H9 (cell line): ENCODE measurements at regions not wholly inside any gene's neighbourhood (a gene's known extent, or its start where the extent isn't known, plus 50 kb on each side); places are given as distances from the start of the nearest gene placed in this dataset.

Source experiments
- DNase-seq: peaks from one replicate; pipeline ENCODE4 v3.0.0-alpha.2; 2017
- H2AFZ ChIP-seq: one replicate; pipeline ENCODE4 v1.6.1; 2013; ENCODE audit warnings: mild to moderate bottlenecking, low read length, control low read depth, moderate library complexity
- H2AK5ac ChIP-seq: 2 replicates; pipeline ENCODE4 v1.6.1; 2013; ENCODE audit warnings: low read length, control low read depth, mixed read lengths; ENCODE audit not compliant: insufficient read length
- H2BK120ac ChIP-seq: one replicate; pipeline ENCODE4 v1.6.1; 2013; ENCODE audit warnings: low read depth, mild to moderate bottlenecking, low read length, control low read depth, inconsistent platforms; ENCODE audit not compliant: poor library complexity, severe bottlenecking
- H2BK12ac ChIP-seq: 2 replicates; pipeline ENCODE4 v1.6.1; 2013; ENCODE audit warnings: low read length, control low read depth, mixed read lengths, low read depth; ENCODE audit not compliant: insufficient read length
- H2BK15ac ChIP-seq: 2 replicates; pipeline ENCODE4 v1.6.1; 2013; ENCODE audit warnings: low read depth, low read length, control low read depth
- H2BK20ac ChIP-seq: one replicate; pipeline ENCODE4 v1.6.1; 2013; ENCODE audit warnings: low read depth, mild to moderate bottlenecking, low read length, control low read depth, inconsistent platforms; ENCODE audit not compliant: poor library complexity, severe bottlenecking
- H2BK5ac ChIP-seq: 2 replicates; pipeline ENCODE4 v1.6.1; 2013; ENCODE audit warnings: low read length, control low read depth, mixed read lengths; ENCODE audit not compliant: insufficient read length
- H3K14ac ChIP-seq: 2 replicates; pipeline ENCODE4 v1.6.1; 2013; ENCODE audit warnings: low read length, control low read depth; ENCODE audit not compliant: insufficient read depth
- H3K18ac ChIP-seq: 2 replicates; pipeline ENCODE4 v1.6.1; 2013; ENCODE audit warnings: low read depth, mild to moderate bottlenecking, mixed read lengths, low read length, control low read depth; ENCODE audit not compliant: insufficient read length
- H3K23ac ChIP-seq: 2 replicates; pipeline ENCODE4 v1.6.1; 2013; ENCODE audit warnings: low read length, control low read depth, mixed read lengths, low read depth; ENCODE audit not compliant: insufficient read length
- H3K23me2 ChIP-seq: 2 replicates; pipeline ENCODE4 v1.6.1; 2013; ENCODE audit warnings: low read depth, mild to moderate bottlenecking, mixed read lengths, low read length, control low read depth; ENCODE audit not compliant: insufficient read length, poor library complexity, severe bottlenecking
- H3K27ac ChIP-seq: 2 replicates; pipeline ENCODE4 v1.5.1; 2013; ENCODE audit warnings: low read length, control low read depth, mixed read lengths, low read depth; ENCODE audit not compliant: insufficient read length
- H3K27me3 ChIP-seq: 2 replicates; pipeline ENCODE4 v1.6.1; 2013; ENCODE audit warnings: low read length, control low read depth, inconsistent platforms; ENCODE audit not compliant: insufficient read depth
- H3K4ac ChIP-seq: 2 replicates; pipeline ENCODE4 v1.6.1; 2013; ENCODE audit warnings: low read depth, mild to moderate bottlenecking, control low read depth, inconsistent platforms, low read length, moderate library complexity
- H3K4me1 ChIP-seq: 2 replicates; pipeline ENCODE4 v1.6.1; 2013; ENCODE audit warnings: low read length, control low read depth, inconsistent platforms; ENCODE audit not compliant: insufficient read depth
- H3K4me2 ChIP-seq: 2 replicates; pipeline ENCODE4 v1.6.1; 2013; ENCODE audit warnings: low read length, control low read depth, mixed read lengths; ENCODE audit not compliant: insufficient read length, insufficient read depth
- H3K56ac ChIP-seq: 2 replicates; pipeline ENCODE4 v1.6.1; 2013; ENCODE audit warnings: low read depth, mild to moderate bottlenecking, mixed read lengths, low read length, control low read depth; ENCODE audit not compliant: insufficient read length
- H3K79me1 ChIP-seq: 2 replicates; pipeline ENCODE4 v1.6.1; 2013; ENCODE audit warnings: low read depth, mild to moderate bottlenecking, moderate library complexity, low read length, control low read depth, inconsistent platforms; ENCODE audit not compliant: insufficient read depth, poor library complexity, severe bottlenecking
- H3K79me2 ChIP-seq: 2 replicates; pipeline ENCODE4 v1.6.1; 2013; ENCODE audit warnings: low read length, control low read depth, inconsistent platforms; ENCODE audit not compliant: insufficient read depth
- H3K9ac ChIP-seq: 2 replicates; pipeline ENCODE4 v1.6.1; 2013; ENCODE audit warnings: low read length, control low read depth, mixed read lengths; ENCODE audit not compliant: insufficient read length; ENCODE audit errors: extremely low read depth
- H3K9me3 ChIP-seq: one replicate; pipeline ENCODE4 v1.6.1; 2013; ENCODE audit warnings: low read depth, low read length, inconsistent platforms; ENCODE audit not compliant: control insufficient read depth
- H3T11ph ChIP-seq: one replicate; pipeline ENCODE4 v1.6.1; 2013; ENCODE audit warnings: mild to moderate bottlenecking, low read length, control low read depth, inconsistent platforms
- H4K20me1 ChIP-seq: one replicate; pipeline ENCODE4 v1.6.1; 2013; ENCODE audit not compliant: control insufficient read depth, insufficient read length, insufficient read depth
- H4K5ac ChIP-seq: 2 replicates; pipeline ENCODE4 v1.6.1; 2013; ENCODE audit warnings: low read depth, mild to moderate bottlenecking, mixed read lengths, low read length, control low read depth; ENCODE audit not compliant: insufficient read length
- H4K8ac ChIP-seq: replicated peaks from 2 replicates; pipeline ENCODE4 v1.6.1; 2013; ENCODE audit warnings: low read length, control low read depth, mixed read lengths, low read depth; ENCODE audit not compliant: insufficient read length
- H4K91ac ChIP-seq: 2 replicates; pipeline ENCODE4 v1.6.1; 2013; ENCODE audit warnings: low read depth, mild to moderate bottlenecking, moderate library complexity, mixed read lengths, low read length, control low read depth; ENCODE audit not compliant: insufficient read length
- H3K27ac Mint-ChIP-seq, 3 experiments: 2 replicates in 2 of 3; 3 replicates in 1 of 3; pipeline ENCODE4 v1.8.0; 2020 to 2021; ENCODE audit warnings: mixed read lengths in 3 of 3, mild to moderate bottlenecking in 1 of 3, moderate library complexity in 1 of 3
- H3K27me3 Mint-ChIP-seq: 2 replicates; pipeline ENCODE4 v1.8.0; 2021; ENCODE audit warnings: low read depth, mild to moderate bottlenecking, moderate library complexity, mixed read lengths
- H3K36me3 Mint-ChIP-seq, 3 experiments: 2 replicates in 2 of 3; 3 replicates in 1 of 3; pipeline ENCODE4 v1.8.0; 2020 to 2021; ENCODE audit warnings: low read depth in 3 of 3, mixed read lengths in 3 of 3; ENCODE audit not compliant: insufficient read depth in 1 of 3
- H3K4me1 Mint-ChIP-seq, 2 experiments: 2 replicates each; pipeline ENCODE4 v1.8.0; 2020; ENCODE audit warnings: mixed read lengths in 2 of 2
- H3K4me3 Mint-ChIP-seq, 2 experiments: 2 replicates in 1 of 2; 3 replicates in 1 of 2; pipeline ENCODE4 v1.8.0; 2020 to 2021; ENCODE audit warnings: mild to moderate bottlenecking in 2 of 2, mixed read lengths in 2 of 2, moderate library complexity in 1 of 2
- H3K9me3 Mint-ChIP-seq, 2 experiments: 2 replicates in 1 of 2; 3 replicates in 1 of 2; pipeline ENCODE4 v1.8.0; 2020; ENCODE audit warnings: mild to moderate bottlenecking in 2 of 2, mixed read lengths in 2 of 2, moderate library complexity in 1 of 2
- WGBS: extraction: QIAGEN DNeasy Blood & Tissue Kit; methylation state at CpG from one replicate; pipeline ENCODE4 v1.1.7; 2013; ENCODE audit warnings: missing lambda C conversion rate, low lambda C conversion rate, mixed read lengths; ENCODE audit not compliant: insufficient read length; ENCODE audit errors: extremely low coverage; 5-methylcytosine and 5-hydroxymethylcytosine counted together
- TF ChIP-seq, protein P1 (sequence below): fragments of 200-600 bp; sonication (generic); conservative IDR thresholded peaks from 3 replicates; pipeline ENCODE4 v1.8.0; 2021; ENCODE audit warnings: antibody characterized with exemption, mild to moderate bottlenecking

DNA sequence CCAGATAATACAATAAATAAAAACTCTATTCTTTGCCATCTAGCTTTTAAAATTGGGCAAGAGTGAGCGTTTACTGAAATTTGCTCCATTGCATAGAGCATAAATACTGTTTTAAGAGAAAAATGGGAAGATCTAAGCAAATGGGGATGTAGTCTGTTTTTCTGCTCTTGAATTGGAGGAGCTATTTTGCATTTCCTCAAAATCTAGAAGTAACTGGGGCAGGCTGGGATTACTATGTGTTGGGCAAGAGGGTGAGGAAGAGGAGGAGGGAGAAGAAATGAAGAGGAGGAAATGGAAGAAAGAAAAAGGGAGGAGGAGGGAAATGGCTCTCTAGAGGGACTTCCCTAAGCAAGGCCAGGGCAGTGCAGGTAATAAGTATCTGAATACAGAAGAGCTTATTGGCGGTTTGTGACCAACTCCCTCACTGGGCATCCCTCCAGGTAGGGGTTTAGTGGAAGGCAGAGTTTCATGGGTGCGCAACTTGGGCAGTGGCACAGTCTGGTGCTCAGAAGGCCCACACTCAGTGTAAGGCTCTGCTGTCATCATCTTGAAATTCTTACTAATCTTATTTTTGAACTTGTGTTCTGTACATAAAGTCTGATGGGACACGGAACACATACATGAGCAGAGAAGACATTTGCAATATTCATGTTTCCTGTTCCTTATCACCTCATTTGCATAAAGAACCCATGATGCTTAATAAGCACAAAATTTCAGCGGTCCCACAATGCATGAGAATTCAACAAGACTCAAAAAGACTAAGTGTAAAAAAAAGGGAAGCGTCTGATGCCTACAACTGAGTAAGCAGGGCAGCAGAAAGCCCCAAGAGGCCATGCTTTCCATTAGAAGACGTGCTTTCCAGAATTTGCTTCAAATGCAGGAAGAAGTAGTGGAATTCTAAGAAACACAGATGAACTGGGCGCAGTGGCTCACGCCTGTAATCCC is 116.9 kb downstream of the EVX1 start:
- H4K8ac ChIP-seq, result no peak overlapping the region
- no CpG with 5 or more reads among the region's 9 CpGs for WGBS
- H3K79me1 ChIP-seq, result no peaks in the 10 kb centered on the region
- Mint-ChIP-seq H3K27ac (no peak overlapping the region), H3K36me3 (no peaks in the 10 kb centered on the region), H3K4me1 (peaks cover 4% of the 10 kb centered on the region in 2 experiments; a peak in 3 of 4 replicates), H3K4me3 (no peak overlapping the region), H3K9me3 (no peaks in the 10 kb centered on the region), H3K27me3 (peaks cover 3% of the 10 kb centered on the region; the same call in 1 of the 2 replicates)
- no peak overlapping the region for H3K27ac ChIP-seq
- H4K5ac ChIP-seq, result no peak overlapping the region
- no peak for DNase-seq
- no peak overlapping the region for H3K18ac ChIP-seq
- H3K4ac ChIP-seq, result no peak overlapping the region
- no peak overlapping the region for H3K23ac ChIP-seq
- no peak overlapping the region for H3K14ac ChIP-seq
- no peaks in the 10 kb centered on the region for H3K79me2 ChIP-seq
- H2BK20ac ChIP-seq, result no peak overlapping the region
- TF ChIP-seq, protein P1, sequence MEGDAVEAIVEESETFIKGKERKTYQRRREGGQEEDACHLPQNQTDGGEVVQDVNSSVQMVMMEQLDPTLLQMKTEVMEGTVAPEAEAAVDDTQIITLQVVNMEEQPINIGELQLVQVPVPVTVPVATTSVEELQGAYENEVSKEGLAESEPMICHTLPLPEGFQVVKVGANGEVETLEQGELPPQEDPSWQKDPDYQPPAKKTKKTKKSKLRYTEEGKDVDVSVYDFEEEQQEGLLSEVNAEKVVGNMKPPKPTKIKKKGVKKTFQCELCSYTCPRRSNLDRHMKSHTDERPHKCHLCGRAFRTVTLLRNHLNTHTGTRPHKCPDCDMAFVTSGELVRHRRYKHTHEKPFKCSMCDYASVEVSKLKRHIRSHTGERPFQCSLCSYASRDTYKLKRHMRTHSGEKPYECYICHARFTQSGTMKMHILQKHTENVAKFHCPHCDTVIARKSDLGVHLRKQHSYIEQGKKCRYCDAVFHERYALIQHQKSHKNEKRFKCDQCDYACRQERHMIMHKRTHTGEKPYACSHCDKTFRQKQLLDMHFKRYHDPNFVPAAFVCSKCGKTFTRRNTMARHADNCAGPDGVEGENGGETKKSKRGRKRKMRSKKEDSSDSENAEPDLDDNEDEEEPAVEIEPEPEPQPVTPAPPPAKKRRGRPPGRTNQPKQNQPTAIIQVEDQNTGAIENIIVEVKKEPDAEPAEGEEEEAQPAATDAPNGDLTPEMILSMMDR, result no peak
- H3T11ph ChIP-seq, result no peak overlapping the region
- H2BK5ac ChIP-seq, result no peak overlapping the region
- H2AK5ac ChIP-seq, result no peak overlapping the region
- no peaks in the 10 kb centered on the region for H3K27me3 ChIP-seq
- no peak overlapping the region for H2BK12ac ChIP-seq
- no peaks in the 10 kb centered on the region for H3K4me1 ChIP-seq
- H3K56ac ChIP-seq, result no peak overlapping the region
- H4K20me1 ChIP-seq, result no peaks in the 10 kb centered on the region
- H3K9me3 ChIP-seq, result no peaks in the 10 kb centered on the region
- no peak overlapping the region for H2BK15ac ChIP-seq
- H4K91ac ChIP-seq, result no peak overlapping the region
- no peak overlapping the region for H3K4me2 ChIP-seq
- no peaks in the 10 kb centered on the region for H3K23me2 ChIP-seq
- no peak overlapping the region for H3K9ac ChIP-seq
- H2BK120ac ChIP-seq, result no peak overlapping the region
- no peak overlapping the region for H2AFZ ChIP-seq
